GM10248 (cell line): ENCODE measurements at regions not wholly inside any gene's neighbourhood (a gene's known extent, or its start where the extent isn't known, plus 50 kb on each side); places are given as distances from the start of the nearest gene placed in this dataset.

Source experiments
- CTCF ChIA-PET: fragments of 300-600 bp; sonication (Branson Sonifier 250); formaldehyde crosslinking; extraction: SDS; loops from one replicate; lab custom pipeline; 2021; ENCODE audit warnings: antibody characterized with exemption; lab: Yijun Ruan, JAX
- POLR2A ChIA-PET: fragments of 350-650 bp; sonication (Branson Sonifier 250); formaldehyde crosslinking; extraction: SDS; loops from one replicate; lab custom pipeline; 2020; ENCODE audit warnings: antibody characterized with exemption; lab: Yijun Ruan, JAX
- DNase-seq: peaks from one replicate; pipeline ENCODE4 v3.0.0; 2012; ENCODE audit errors: extremely low spot score
- CTCF ChIP-seq: IDR thresholded peaks from 2 replicates; pipeline ENCODE4 v1.5.1; 2012; ENCODE audit warnings: mild to moderate bottlenecking, low read depth; ENCODE audit errors: extremely low read depth, missing control alignments, control extremely low read depth

GRCh38 chr3:74812756-74813155 lies 198.3 kb upstream of the CNTN3 start:
- ChIA-PET CTCF (interaction anchor here (1.0 to 2.4 kb wide), 3 partner anchors 16 to 246 kb away, joined by 3 to 7 read pairs (median 3); no protein-coding TSS in a partner anchor), POLR2A (no interaction called here)
- no peak for DNase-seq
- TF ChIP-seq CTCF = no peak

- POLR2A ChIA-PET = no interaction called here
- DNase-seq = no peak
- CTCF ChIA-PET = no interaction called here
- TF ChIP-seq CTCF = no peak
Measured at GRCh38 chr3:74808506-74809275, 194.2 kb upstream of the CNTN3 start.

- ChIA-PET CTCF (no interaction called here), POLR2A (no interaction called here)
- no peak for TF ChIP-seq CTCF
- no peak for DNase-seq
Measured at GRCh38 chr3:74801924-74802323, 187.5 kb upstream of the CNTN3 start.

- no peak for TF ChIP-seq CTCF
- ChIA-PET POLR2A (no interaction called here), CTCF (interaction anchor here (2.1 kb wide), 1 partner anchor 18 kb away, joined by 5 read pairs; no protein-coding TSS in a partner anchor)
- DNase-seq = no peak
Measured at GRCh38 chr3:74789111-74789510, 174.7 kb upstream of the CNTN3 start.

- ChIA-PET CTCF (no interaction called here), POLR2A (no interaction called here)
- TF ChIP-seq CTCF = no peak
- no peak for DNase-seq
Measured at GRCh38 chr3:74787011-74787410, 172.6 kb upstream of the CNTN3 start.

- TF ChIP-seq CTCF = no peak
- no peak for DNase-seq
- POLR2A ChIA-PET = no interaction called here
- CTCF ChIA-PET = interaction anchor here (0.8 to 1.2 kb wide), 4 partner anchors 11 to 127 kb away, joined by 3 to 5 read pairs (median 3); no protein-coding TSS in a partner anchor
Measured at GRCh38 chr3:74771401-74771800, 156.9 kb upstream of the CNTN3 start.
